SH-SY5Y (cell line): ENCODE measurements at regions not wholly inside any gene's neighbourhood (a gene's known extent, or its start where the extent isn't known, plus 50 kb on each side); places are given as distances from the start of the nearest gene placed in this dataset.

Experiments used
- GATA2 ChIP-seq: IDR thresholded peaks from 2 replicates; pipeline ENCODE4 v1.6.1; 2011; ENCODE audit warnings: mild to moderate bottlenecking, low read depth, low read length
- GATA3 ChIP-seq: IDR thresholded peaks from 2 replicates; pipeline ENCODE4 v1.6.1; 2011; ENCODE audit warnings: low read depth, mild to moderate bottlenecking, low read length, moderate library complexity

DNA sequence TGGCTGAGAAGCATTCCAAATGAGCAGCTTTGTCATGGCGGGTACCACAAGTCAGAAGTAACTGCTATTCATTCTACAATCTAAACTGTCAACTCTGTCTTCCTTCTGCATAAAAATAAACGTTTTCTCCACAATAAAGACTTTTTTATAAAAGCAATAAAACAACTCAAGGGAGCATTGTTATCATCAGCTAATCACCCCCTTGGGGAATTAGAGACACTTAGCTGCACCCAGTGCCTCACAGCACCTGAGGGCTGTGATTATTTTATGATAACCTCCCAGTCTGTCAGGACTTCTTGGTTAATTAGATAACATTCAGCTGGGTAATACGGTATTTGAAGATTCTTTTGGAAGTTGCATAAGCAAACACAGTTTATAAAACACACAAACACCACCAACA is 155.6 kb downstream of the PPP1R3A start:
- no peak for TF ChIP-seq GATA2
- no peak for TF ChIP-seq GATA3

DNA sequence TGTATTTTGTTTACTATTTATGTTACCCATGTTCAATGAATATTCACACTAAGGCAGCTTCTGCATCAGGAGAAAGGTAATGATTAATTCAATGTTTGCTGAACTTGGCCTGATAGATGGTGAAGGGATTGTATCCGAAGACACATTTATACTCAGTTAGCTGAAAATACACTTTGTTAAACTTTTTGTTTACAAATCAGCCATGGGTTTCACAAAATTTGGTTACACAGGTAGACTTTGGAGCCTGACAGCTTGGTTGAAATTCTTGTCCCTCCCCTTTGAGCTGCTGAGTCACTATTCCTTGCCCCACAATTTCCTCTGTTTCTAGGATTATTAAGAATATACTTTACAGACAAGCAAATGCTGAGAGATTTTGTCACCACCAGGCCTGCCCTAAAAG is 162.6 kb downstream of the PPP1R3A start:
- TF ChIP-seq GATA2 (no peak), GATA3 (no peak)

DNA sequence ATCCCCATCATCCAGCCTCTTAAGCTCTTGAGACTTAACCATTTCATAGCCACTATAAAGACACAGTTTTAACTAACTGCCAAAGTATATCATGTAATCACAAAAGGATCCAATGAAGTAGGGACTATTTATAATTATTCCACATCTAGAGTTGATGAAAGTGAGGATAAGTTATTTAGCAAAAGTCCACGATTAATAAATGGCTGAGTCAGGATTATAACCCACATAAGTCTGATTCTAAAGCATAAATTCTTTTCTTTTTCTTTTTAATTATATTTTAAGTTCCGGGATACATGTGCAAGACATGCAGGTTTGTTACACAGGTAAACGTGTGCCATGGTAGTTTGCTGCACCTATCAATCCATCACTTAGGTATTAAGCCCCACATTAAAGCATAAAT is 166.1 kb downstream of the PPP1R3A start:
- TF ChIP-seq GATA3 (no peak), GATA2 (no peak)

DNA sequence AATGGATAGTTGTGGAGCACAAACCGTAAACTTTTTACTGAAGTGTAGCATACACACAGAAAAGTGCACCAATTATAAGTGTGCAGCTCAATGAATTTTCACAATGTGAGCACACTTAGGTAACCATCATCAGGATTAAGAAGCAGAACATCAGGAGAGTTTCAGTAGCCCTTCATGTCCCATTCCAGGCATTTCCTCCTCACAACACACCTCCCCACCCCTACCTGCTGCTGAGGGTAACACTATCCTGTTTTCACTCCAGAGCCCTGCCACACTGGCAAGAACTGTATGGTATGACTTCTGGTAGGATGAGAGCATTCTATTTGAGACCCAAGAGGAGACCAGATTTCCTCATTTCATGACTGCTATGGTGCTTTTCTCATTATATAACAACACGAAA is 166.5 kb downstream of the PPP1R3A start:
- no peak for TF ChIP-seq GATA3
- no peak for TF ChIP-seq GATA2

DNA sequence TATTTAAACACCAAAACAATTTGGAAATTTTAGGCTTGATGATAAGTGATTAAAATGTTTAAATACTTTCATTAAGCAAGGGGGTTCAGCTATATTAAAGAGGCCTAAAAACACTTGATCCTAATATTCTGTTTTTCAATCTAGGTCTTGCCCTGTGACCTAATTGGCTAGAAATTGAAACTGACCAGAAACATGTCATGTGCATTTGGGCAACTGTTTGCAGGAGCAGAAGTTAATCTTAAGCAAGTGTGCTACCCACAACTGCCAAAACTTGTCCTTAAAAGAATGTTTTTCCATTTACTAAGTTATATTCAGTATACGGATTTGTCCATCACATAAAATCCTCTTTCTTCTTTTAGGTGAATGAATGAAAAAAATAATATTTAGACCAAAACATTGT is 167.3 kb downstream of the PPP1R3A start:
- no peak for TF ChIP-seq GATA3
- TF ChIP-seq GATA2: no peak

DNA sequence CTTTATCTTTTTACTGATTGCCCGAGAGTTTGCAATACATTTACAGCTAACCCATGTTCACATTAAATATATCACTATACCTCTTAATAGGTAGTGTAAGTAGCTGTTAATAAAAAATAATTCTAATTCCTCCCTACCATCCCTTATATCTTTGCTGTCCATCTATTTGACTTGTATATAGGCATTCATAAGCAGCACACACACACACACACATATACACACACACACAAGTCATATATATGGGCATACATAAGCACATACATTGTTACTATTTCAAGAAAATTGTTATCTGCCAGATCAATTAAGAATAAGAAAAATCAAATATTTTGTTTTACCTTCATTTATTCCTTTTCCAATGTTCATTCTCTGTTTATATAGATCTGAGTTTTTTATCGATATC is 176.4 kb downstream of the PPP1R3A start:
- TF ChIP-seq GATA3 (no peak), GATA2 (no peak)

DNA sequence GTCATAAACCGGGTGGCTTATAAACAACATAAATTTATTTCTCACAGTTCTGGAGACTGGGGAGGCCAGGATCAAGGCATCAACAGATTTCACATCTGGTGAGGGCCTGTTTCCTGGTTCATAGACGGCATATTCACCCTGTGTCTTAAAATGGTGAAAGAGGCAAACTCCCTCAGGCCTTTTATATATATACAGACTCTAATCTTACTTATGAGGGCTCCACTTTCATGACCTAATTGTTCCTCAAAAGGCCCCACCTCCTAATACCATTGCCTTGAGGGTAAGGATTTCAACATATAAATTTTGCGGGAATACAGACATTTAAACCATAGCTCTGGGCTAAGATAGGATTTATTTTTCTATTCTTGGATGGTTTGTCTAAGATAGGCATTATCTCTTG is 187.2 kb downstream of the PPP1R3A start:
- TF ChIP-seq GATA3 (no peak), GATA2 (no peak)

DNA sequence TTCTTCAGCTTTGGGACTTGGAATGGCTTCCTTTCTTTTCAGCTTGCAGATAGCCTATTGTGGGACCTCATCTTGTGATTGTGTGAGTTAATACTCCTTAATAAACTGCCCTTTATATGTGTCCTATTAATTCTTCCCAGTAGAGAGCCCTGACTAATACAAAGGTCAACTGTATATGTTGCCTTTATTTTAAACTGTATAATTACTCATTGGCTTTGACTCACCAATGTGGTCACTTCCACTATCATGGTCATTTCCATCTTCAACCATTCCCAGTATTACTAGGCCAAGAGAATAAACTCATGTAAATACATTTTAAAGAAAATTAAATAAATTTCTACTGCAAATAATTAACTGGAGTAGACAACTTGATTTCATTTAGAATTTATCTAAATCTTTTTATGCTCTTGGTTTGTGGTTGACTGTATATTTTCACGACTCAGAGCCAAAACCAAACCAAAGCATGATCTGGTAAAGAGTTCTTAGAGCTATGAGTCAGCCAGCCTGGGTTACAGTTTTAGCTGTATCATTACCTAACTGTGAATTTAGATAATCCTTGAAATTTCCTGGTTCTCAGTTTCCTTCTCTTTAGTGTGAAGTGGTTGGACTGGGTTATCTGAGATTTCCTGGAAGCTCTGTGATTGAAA is 188.4 kb downstream of the PPP1R3A start:
- no peak for TF ChIP-seq GATA3
- TF ChIP-seq GATA2: no peak

DNA sequence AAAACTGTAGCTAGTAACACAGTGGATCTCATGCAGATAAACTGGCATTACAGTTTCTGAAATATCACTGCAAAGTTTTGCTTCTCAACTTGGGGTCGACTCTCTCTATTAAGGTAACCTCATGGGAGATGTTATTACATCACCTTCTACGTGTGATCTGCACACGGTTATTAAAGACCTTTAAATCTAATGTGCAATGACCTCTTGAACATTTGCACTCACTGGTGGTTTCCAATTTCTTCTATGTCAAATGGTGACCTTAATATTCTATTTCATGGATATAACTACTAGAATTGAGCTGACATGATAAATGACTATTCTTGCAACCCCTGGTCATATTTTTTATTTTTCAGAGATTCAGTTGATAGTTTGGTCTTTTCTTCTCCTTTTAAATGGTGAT is 191.3 kb downstream of the PPP1R3A start:
- TF ChIP-seq GATA3: no peak
- TF ChIP-seq GATA2: no peak

DNA sequence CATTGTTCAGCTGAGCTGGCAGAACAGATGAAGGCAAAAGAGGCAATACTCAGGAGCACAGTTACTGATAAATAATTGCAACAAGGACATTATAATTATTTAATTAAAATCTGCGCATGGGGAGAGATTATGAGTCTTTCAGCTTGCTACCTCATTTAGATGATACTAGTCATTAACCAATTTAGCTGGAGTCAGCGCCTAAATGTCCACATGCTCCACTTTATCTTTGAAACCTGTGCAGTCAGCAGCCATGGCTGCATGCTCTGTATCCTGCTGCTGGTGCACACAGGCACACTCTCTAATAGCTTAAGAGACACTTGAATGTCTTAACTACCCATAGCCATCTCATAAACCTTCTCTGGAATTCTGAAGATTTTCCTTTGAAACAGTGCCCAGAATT is 196.8 kb downstream of the PPP1R3A start:
- TF ChIP-seq GATA2: no peak
- TF ChIP-seq GATA3: no peak

DNA sequence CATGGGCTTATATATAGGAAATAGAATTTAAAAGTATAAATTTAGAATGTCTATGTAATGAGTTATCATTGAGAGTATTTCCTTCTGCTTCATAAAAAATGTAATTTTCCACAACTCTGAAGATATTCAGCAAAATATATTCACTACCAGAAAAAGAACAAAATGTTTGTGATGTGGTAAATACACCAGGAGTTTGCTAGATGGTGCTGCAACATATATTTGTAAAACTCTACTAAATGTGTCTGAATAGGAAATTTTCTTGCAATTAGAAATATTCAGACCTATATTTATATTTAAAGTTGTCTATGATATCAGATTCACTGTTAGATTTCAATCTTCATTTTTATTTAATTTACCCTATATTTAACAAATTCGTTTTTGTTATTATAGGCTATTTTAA is 201.1 kb downstream of the PPP1R3A start:
- no peak for TF ChIP-seq GATA2
- no peak for TF ChIP-seq GATA3

DNA sequence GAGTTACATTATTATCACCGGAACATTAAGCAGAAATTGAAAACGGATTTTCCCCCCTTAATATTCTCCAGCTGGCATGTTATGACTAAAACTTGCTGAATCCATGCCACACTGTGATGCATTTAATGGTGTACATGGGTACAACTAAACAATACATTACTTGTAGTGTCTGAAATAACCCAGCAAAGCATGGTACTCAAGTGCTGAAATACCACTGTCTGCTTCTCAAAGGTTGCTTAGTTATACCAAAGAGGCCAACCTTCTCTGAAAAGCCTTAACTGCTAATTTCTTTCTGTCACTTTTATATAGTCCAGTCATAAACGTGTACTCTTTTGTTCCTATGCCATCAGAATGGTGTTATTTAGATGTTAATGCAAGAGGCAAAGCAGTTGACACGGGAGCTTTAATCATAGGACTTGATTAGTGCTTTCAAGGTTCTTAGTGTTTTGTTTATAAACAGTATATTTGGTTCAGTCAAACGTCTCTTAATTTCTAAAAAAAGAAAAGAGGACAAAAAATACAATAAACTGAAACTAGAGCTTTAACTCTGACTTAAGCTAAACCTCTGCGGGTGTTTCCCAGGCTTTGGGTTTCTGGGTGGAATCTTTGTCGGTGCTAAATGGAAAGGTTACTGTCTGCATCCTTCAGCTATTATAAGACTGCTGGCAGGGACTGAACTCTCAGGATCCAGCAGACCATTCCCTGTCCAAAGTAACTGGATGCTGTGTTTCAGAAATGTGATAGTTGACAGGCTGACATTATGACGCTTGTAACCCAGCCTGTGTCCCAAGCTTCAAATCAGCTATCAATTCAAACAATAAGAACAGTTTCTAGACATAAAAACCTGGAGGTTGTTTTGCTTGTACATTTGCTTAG is 202.6 kb downstream of the PPP1R3A start:
- no peak for TF ChIP-seq GATA2
- no peak for TF ChIP-seq GATA3

DNA sequence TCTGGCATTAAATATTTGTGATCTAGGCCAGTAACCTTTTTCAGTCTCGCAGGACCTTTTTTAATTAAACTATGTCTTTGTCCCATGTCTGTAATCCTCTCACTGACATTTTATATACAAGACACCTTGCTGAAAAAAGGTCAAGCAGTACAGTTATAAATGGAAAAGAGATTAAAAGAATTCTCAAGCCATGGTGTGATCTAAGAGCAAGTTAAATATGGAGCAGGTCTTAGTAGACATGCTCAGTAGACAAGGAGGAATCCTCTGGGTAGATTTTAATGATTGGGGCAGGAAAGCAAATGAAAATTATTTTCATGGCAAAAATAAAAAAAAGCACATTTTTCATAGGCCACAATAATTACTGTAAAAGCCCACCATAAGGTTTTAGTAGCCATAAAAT is 203.5 kb downstream of the PPP1R3A start:
- no peak for TF ChIP-seq GATA2
- TF ChIP-seq GATA3: no peak

DNA sequence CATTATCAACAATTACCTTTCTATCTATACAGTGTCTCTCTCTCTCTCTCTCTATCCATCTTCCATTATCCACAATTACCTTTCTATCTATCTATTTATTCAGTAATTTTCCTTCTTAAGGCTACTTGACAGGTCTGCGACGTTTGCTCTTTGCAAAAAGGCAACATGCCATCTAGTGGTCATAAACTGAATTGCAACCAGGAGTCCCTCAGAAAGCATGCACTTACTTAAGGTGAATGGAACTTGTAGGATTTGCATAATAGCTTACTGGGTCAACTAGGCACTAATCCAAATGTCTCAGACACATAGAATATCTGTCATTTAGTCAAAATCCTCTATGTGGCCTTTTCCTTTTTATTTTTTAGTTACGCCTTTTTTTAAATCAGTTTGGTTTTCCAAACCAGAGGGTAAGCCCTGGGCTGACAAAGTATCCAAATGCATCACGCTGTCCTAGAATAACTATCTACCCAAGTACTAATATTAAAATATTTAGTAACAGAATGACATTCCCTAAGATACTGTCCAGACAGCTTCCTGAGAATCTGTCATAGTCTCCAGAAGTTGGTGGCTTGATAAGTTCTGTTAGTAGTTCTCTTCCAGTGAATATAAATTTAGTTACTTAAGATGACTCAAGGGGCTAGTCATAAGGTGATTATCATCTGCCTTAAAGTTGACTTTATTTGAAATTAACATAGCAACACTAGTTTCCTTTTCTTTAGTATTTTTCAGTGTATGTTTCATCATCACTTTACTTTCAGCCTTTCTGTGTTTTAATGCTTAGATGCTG is 208.3 kb downstream of the PPP1R3A start:
- no peak for TF ChIP-seq GATA3
- TF ChIP-seq GATA2: no peak
